HepG2 (cell line): ENCODE measurements at regions not wholly inside any gene's neighbourhood (a gene's known extent, or its start where the extent isn't known, plus 50 kb on each side); places are given as distances from the start of the nearest gene placed in this dataset.
A peak's percentile ranks its signal among the peaks of the same experiment; 100 is the strongest.

ENCODE experiments used
- ATAC-seq: fragments of 200-7000 bp; cut with Tn5 transposase; 3 replicates; pipeline ENCODE4 v1.9.1; 2020; ENCODE audit warnings: mild to moderate bottlenecking, moderate library complexity
- BruUV-seq: library from RNA; stranded (reverse); fragments of 400-500 nt; replicated peaks from 2 replicates; lab custom pipeline; 2021; lab: Mats Ljungman, UMichigan
- CTCF ChIA-PET: fragments of 300-600 bp; formaldehyde crosslinking; extraction: SDS; loops from one replicate; lab custom pipeline; 2021; ENCODE audit warnings: low total read pairs, inconsistent platforms, low intra/inter-chr PET ratio; lab: Yijun Ruan, JAX
- POLR2A ChIA-PET: fragments of 350-600 bp; sonication (Branson Sonifier 250); formaldehyde crosslinking; loops from one replicate; lab custom pipeline; 2020; ENCODE audit warnings: antibody characterized with exemption, inconsistent platforms; lab: Yijun Ruan, JAX
- DNase-seq: peaks from one replicate; pipeline ENCODE4 v3.0.0-alpha.2; 2015; ENCODE audit warnings: low spot score
- FAIRE-seq: peaks from 3 replicates; lab custom pipeline; 2011; peaks lifted over from hg19 to GRCh38; lab: Jason Lieb, UNC
- H2AFZ ChIP-seq: one replicate; pipeline ENCODE4 v1.6.1; 2011; ENCODE audit warnings: low read length, inconsistent platforms
- H3K27ac ChIP-seq: fragments of 300-600 bp; 3 replicates; pipeline ENCODE4 v1.8.0; 2011; ENCODE audit warnings: mixed run types, mild to moderate bottlenecking, mixed read lengths, low read length, inconsistent platforms; ENCODE audit not compliant: insufficient read depth; ENCODE audit errors: extremely low read length
- H3K27me3 ChIP-seq, 2 experiments: fragments of 200-600 bp in 1 of 2; 2 replicates in 1 of 2; 3 replicates in 1 of 2; pipeline versions ENCODE4 v1.6.0 to v1.8.0; 2011; ENCODE audit warnings: low read length in 2 of 2, mild to moderate bottlenecking in 2 of 2, moderate library complexity in 2 of 2, inconsistent platforms in 1 of 2; ENCODE audit not compliant: insufficient read depth in 2 of 2, control insufficient read depth in 1 of 2
- H3K36me3 ChIP-seq, 2 experiments: fragments of 200-600 bp in 1 of 2; replicated peaks in 1 of 2; 2 replicates in 1 of 2; 3 replicates in 1 of 2; pipeline versions ENCODE4 v1.5.1 to v1.8.0; 2011; ENCODE audit warnings: low read length in 2 of 2, inconsistent platforms in 1 of 2; ENCODE audit not compliant: insufficient read depth in 2 of 2, control insufficient read depth in 1 of 2
- H3K4me1 ChIP-seq: 2 replicates; pipeline ENCODE4 v1.5.1; 2012; ENCODE audit warnings: low read length, inconsistent platforms; ENCODE audit not compliant: insufficient read depth
- H3K4me2 ChIP-seq: 2 replicates; pipeline ENCODE4 v1.6.0; 2011; ENCODE audit warnings: low read depth, low read length, inconsistent platforms
- H3K4me3 ChIP-seq, 3 experiments: fragments of 200-600 bp in 1 of 3; sonication (generic), shearing (Covaris generic) in 1 of 3; replicated peaks in 1 of 3; 2 replicates each; pipeline ENCODE4 v1.5.1; 2011 to 2016; ENCODE audit warnings: low read length in 3 of 3, inconsistent platforms in 2 of 3, low read depth in 2 of 3, mild to moderate bottlenecking in 2 of 3, control low read depth in 1 of 3, mixed read lengths in 1 of 3; ENCODE audit not compliant: insufficient read depth in 1 of 3
- H3K79me2 ChIP-seq: one replicate; pipeline ENCODE4 v1.6.1; 2011; ENCODE audit warnings: low read length, inconsistent platforms; ENCODE audit not compliant: insufficient read depth
- H3K9ac ChIP-seq: 2 replicates; pipeline ENCODE4 v1.6.0; 2011; ENCODE audit warnings: mild to moderate bottlenecking, low read depth, low read length, inconsistent platforms; ENCODE audit not compliant: insufficient read depth
- H3K9me3 ChIP-seq: 2 replicates; pipeline ENCODE4 v1.5.1; 2012; ENCODE audit warnings: mild to moderate bottlenecking, low read length
- H4K20me1 ChIP-seq: 2 replicates; pipeline ENCODE4 v1.6.0; 2011; ENCODE audit warnings: inconsistent platforms, mild to moderate bottlenecking, low read length, moderate library complexity; ENCODE audit not compliant: insufficient read depth
- CC2D1A ChIP-seq: sonication (generic); formaldehyde crosslinking; IDR thresholded peaks from 2 replicates; pipeline ENCODE4 v1.8.1; 2023; ENCODE audit warnings: mild to moderate bottlenecking, missing genetic modification reagents
- ETV6 ChIP-seq: sonication (generic); formaldehyde crosslinking; conservative IDR thresholded peaks from 2 replicates; pipeline ENCODE4 v1.4.0; 2020; ENCODE audit warnings: missing genetic modification reagents
- FOXO1 ChIP-seq: sonication (generic); formaldehyde crosslinking; IDR thresholded peaks from 2 replicates; pipeline ENCODE4 v1.4.0; 2020; ENCODE audit warnings: missing genetic modification reagents
- HES4 ChIP-seq: sonication (generic); formaldehyde crosslinking; IDR thresholded peaks from 2 replicates; pipeline ENCODE4 v1.9.0; 2021; ENCODE audit warnings: mild to moderate bottlenecking, missing genetic modification reagents, borderline replicate concordance
- HNF4G ChIP-seq, 2 experiments: sonication (generic) in 1 of 2; formaldehyde crosslinking in 1 of 2; IDR thresholded peaks; 2 replicates each; pipeline versions ENCODE4 v1.4.0 to v1.6.1; 2011 to 2020; ENCODE audit warnings: borderline replicate concordance in 2 of 2, low read depth in 2 of 2, mild to moderate bottlenecking in 2 of 2, low read length in 1 of 2, missing genetic modification reagents in 1 of 2, moderate library complexity in 1 of 2
- MAF1 ChIP-seq: sonication (generic); formaldehyde crosslinking; IDR thresholded peaks from 2 replicates; pipeline ENCODE4 v1.5.0; 2020; ENCODE audit warnings: missing genetic modification reagents, borderline replicate concordance
- MAFF ChIP-seq: IDR thresholded peaks from 2 replicates; pipeline ENCODE4 v1.6.1; 2011; ENCODE audit warnings: low read depth, low read length, improper control_type of control experiment
- MAFK ChIP-seq, 2 experiments: IDR thresholded peaks in 1 of 2; conservative IDR thresholded peaks in 1 of 2; 2 replicates each; pipeline ENCODE4 v1.6.1; 2011; ENCODE audit warnings: improper control_type of control experiment in 2 of 2, low read length in 2 of 2
- PAWR ChIP-seq: sonication (generic); formaldehyde crosslinking; IDR thresholded peaks from 2 replicates; pipeline ENCODE4 v1.4.0; 2020; ENCODE audit warnings: missing genetic modification reagents, mild to moderate bottlenecking, borderline replicate concordance
- PHB2 ChIP-seq: fragments of 450-650 bp; IDR thresholded peaks from 2 replicates; pipeline ENCODE4 v1.6.1; 2018; ENCODE audit not compliant: partially characterized antibody
- POLR2AphosphoS5 ChIP-seq: IDR thresholded peaks from 2 replicates; pipeline ENCODE4 v1.6.1; 2012; ENCODE audit warnings: low read depth, low read length
- PPARG ChIP-seq: conservative IDR thresholded peaks from 2 replicates; pipeline ENCODE4 v1.6.1; 2016; ENCODE audit warnings: missing biosample characterization, missing genetic modification reagents
- SCMH1 ChIP-seq: sonication (generic); formaldehyde crosslinking; IDR thresholded peaks from 2 replicates; pipeline ENCODE4 v1.9.0; 2021; ENCODE audit warnings: missing genetic modification reagents, mild to moderate bottlenecking, borderline replicate concordance
- SOX6 ChIP-seq, 2 experiments: fragments of 450-650 bp in 1 of 2; sonication (generic) in 1 of 2; formaldehyde crosslinking in 1 of 2; IDR thresholded peaks; 2 replicates each; pipeline versions ENCODE4 v1.4.0 to v1.6.1; 2017 to 2020; ENCODE audit warnings: antibody characterized with exemption in 1 of 2, mild to moderate bottlenecking in 1 of 2, missing genetic modification reagents in 1 of 2
- ZNF24 ChIP-seq: fragments of 450-650 bp; IDR thresholded peaks from 2 replicates; pipeline ENCODE4 v1.6.1; 2017; ENCODE audit warnings: antibody characterized with exemption, mild to moderate bottlenecking
- ZNF34 ChIP-seq: sonication (generic); formaldehyde crosslinking; IDR thresholded peaks from 2 replicates; pipeline ENCODE4 v1.4.0; 2020; ENCODE audit warnings: mild to moderate bottlenecking, missing genetic modification reagents, borderline replicate concordance
- ZNF740 ChIP-seq: sonication (generic); formaldehyde crosslinking; IDR thresholded peaks from 2 replicates; pipeline ENCODE4 v1.4.0; 2020; ENCODE audit warnings: missing genetic modification reagents
- ZNF775 ChIP-seq: sonication (generic); formaldehyde crosslinking; IDR thresholded peaks from 2 replicates; pipeline ENCODE4 v1.4.0; 2020; ENCODE audit warnings: missing genetic modification reagents, mild to moderate bottlenecking, moderate library complexity, borderline replicate concordance
- ZNF780A ChIP-seq: sonication (generic); formaldehyde crosslinking; IDR thresholded peaks from 2 replicates; pipeline ENCODE4 v1.8.0; 2022; ENCODE audit warnings: mild to moderate bottlenecking, missing genetic modification reagents, moderate library complexity
- WGBS: methylation state at CpG from one replicate; pipeline ENCODE4 v1.1.6; 2017; ENCODE audit warnings: low lambda C conversion rate; 5-methylcytosine and 5-hydroxymethylcytosine counted together
- in situ Hi-C: cut with HindIII; loops from 2 replicates; pipeline ENCODE4 v1.10.0; 2017; ENCODE audit warnings: low pct_unique_long_range_greater_than_20kb; ENCODE audit not compliant: extremely low pct_ligation_motif_present
- intact Hi-C: fragments of 100-400 bp; cut with micrococcal nuclease; formaldehyde crosslinking; loops from one replicate; pipeline ENCODE4 v1.10.0; 2022; ENCODE audit not compliant: unreplicated experiment
- TF ChIP-seq, protein P1 (sequence below): sonication (generic); formaldehyde crosslinking; IDR thresholded peaks from 2 replicates; pipeline ENCODE4 v1.8.0; 2022; ENCODE audit warnings: mild to moderate bottlenecking, missing genetic modification reagents, moderate library complexity

DNA sequence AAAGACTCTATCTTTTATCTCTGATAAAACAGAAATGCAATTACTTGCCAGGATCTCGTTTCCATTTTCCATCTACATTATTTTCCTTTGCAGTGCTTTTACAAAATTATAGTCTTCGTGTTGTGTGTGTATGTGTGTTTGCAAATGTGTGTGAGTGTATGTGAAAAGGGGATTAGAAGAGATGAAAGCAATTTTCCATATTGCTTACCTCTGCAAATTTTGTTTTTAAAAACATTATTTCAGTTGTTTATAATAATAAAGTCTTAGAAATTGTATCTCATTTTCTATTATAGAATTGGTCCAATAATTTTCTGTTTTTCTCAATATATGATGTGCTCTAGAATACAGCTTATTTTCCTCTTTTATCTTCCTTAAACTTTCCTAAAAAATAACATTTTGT, 421.3 kb upstream of the ANKRD30A start:
- TF ChIP-seq MAFK (conservative IDR thresholded peaks at IDR 0.05 in 1 of 2, IDR thresholded peaks at IDR 0.05 in 1 of 2; ENCODE audit: low read length in 2 of 2) (peak in 1 of 2 experiments; percentile 73; a peak in 2 of 4 replicates), ZNF775 (CRISPR knock-in tag) (no peak), ETV6 (CRISPR knock-in tag) (no peak), MAFF (0 out of 2 replicates have a peak, but pooled peaks have one; percentile 9)
- TF ChIP-seq, protein P1, sequence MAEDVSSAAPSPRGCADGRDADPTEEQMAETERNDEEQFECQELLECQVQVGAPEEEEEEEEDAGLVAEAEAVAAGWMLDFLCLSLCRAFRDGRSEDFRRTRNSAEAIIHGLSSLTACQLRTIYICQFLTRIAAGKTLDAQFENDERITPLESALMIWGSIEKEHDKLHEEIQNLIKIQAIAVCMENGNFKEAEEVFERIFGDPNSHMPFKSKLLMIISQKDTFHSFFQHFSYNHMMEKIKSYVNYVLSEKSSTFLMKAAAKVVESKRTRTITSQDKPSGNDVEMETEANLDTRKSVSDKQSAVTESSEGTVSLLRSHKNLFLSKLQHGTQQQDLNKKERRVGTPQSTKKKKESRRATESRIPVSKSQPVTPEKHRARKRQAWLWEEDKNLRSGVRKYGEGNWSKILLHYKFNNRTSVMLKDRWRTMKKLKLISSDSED (CRISPR knock-in tag) = no peak
- in situ Hi-C loops = no loop called here
- Histone ChIP-seq H3K79me2 (no peaks in the 10 kb centered on the region), H3K9ac (no peak overlapping the region), H3K4me1 (no peaks in the 10 kb centered on the region), H3K4me2 (no peak overlapping the region), H2AFZ (no peak overlapping the region), H3K36me3 (no peaks in the 10 kb centered on the region), H4K20me1 (no peaks in the 10 kb centered on the region), H3K27me3 (no peaks in the 10 kb centered on the region), H3K4me3 (no peak overlapping the region), H3K27ac (no peak overlapping the region), H3K9me3 (no peaks in the 10 kb centered on the region)
- no TSS peak for BruUV-seq
- intact Hi-C loops = no loop called here
- ChIA-PET POLR2A (no interaction called here), CTCF (no interaction called here)
- no peak for FAIRE-seq
- no peak for ATAC-seq
- 0% methylated on average over 2 of the region's 2 CpGs for WGBS
- DNase-seq = no peak

GRCh38 chr10:36703179-36703578, 422.2 kb upstream of the ANKRD30A start:
- Histone ChIP-seq H2AFZ (no peak overlapping the region), H4K20me1 (no peaks in the 10 kb centered on the region), H3K36me3 (no peaks in the 10 kb centered on the region), H3K27ac (no peak overlapping the region)
- no peak for DNase-seq
- TF ChIP-seq ZNF24 = no peak
- TF ChIP-seq HES4 (CRISPR knock-in tag) = no peak
- TF ChIP-seq MAF1 (CRISPR knock-in tag) = no peak
- no peak for TF ChIP-seq PHB2
- TF ChIP-seq SCMH1 (CRISPR knock-in tag) = no peak
- TF ChIP-seq CC2D1A (CRISPR knock-in tag) = no peak
- TF ChIP-seq PAWR = no peak
- TF ChIP-seq HNF4G (IDR thresholded peaks at IDR 0.05; ENCODE audit: borderline replicate concordance, low read depth, low read length) = no peak
- no peak for TF ChIP-seq HNF4G (CRISPR knock-in tag; IDR thresholded peaks at IDR 0.05; ENCODE audit: borderline replicate concordance, low read depth)
- no peak for TF ChIP-seq ZNF780A (CRISPR knock-in tag)
- TF ChIP-seq FOXO1 = no peak
- TF ChIP-seq PPARG (CRISPR knock-in tag) = no peak
- TF ChIP-seq ZNF34 = no peak
- no peak for TF ChIP-seq SOX6 (IDR thresholded peaks at IDR 0.05)
- TF ChIP-seq SOX6 (CRISPR knock-in tag; IDR thresholded peaks at IDR 0.05) = no peak
- TF ChIP-seq POLR2AphosphoS5 = no peak
- no peak for TF ChIP-seq ZNF740 (CRISPR knock-in tag)
- TF ChIP-seq, all 625 proteins: peak for 0
- CTCF ChIA-PET = no interaction called here
- no peak overlapping the region for H3K4me3 ChIP-seq
- in situ Hi-C loops = no loop called here
- no peaks in the 10 kb centered on the region for H3K9me3 ChIP-seq
- no TSS peak for BruUV-seq
- no peaks in the 10 kb centered on the region for H3K79me2 ChIP-seq
- no peak for ATAC-seq
- WGBS = under 1% methylated on average over 3 of the region's 3 CpGs
- FAIRE-seq = no peak
- H3K4me1 ChIP-seq = no peaks in the 10 kb centered on the region
- no peak overlapping the region for H3K9ac ChIP-seq
- H3K27me3 ChIP-seq = no peaks in the 10 kb centered on the region
- no peak overlapping the region for H3K4me2 ChIP-seq
- POLR2A ChIA-PET = no interaction called here
- intact Hi-C loops = no loop called here
